H9 (cell line): ENCODE measurements at regions not wholly inside any gene's neighbourhood (a gene's known extent, or its start where the extent isn't known, plus 50 kb on each side); places are given as distances from the start of the nearest gene placed in this dataset.

Experiments used
- DNase-seq: peaks from one replicate; pipeline ENCODE4 v3.0.0-alpha.2; 2017
- H2AFZ ChIP-seq: one replicate; pipeline ENCODE4 v1.6.1; 2013; ENCODE audit warnings: mild to moderate bottlenecking, low read length, control low read depth, moderate library complexity
- H2AK5ac ChIP-seq: 2 replicates; pipeline ENCODE4 v1.6.1; 2013; ENCODE audit warnings: low read length, control low read depth, mixed read lengths; ENCODE audit not compliant: insufficient read length
- H2BK120ac ChIP-seq: one replicate; pipeline ENCODE4 v1.6.1; 2013; ENCODE audit warnings: low read depth, mild to moderate bottlenecking, low read length, control low read depth, inconsistent platforms; ENCODE audit not compliant: poor library complexity, severe bottlenecking
- H2BK12ac ChIP-seq: 2 replicates; pipeline ENCODE4 v1.6.1; 2013; ENCODE audit warnings: low read length, control low read depth, mixed read lengths, low read depth; ENCODE audit not compliant: insufficient read length
- H2BK15ac ChIP-seq: 2 replicates; pipeline ENCODE4 v1.6.1; 2013; ENCODE audit warnings: low read depth, low read length, control low read depth
- H2BK20ac ChIP-seq: one replicate; pipeline ENCODE4 v1.6.1; 2013; ENCODE audit warnings: low read depth, mild to moderate bottlenecking, low read length, control low read depth, inconsistent platforms; ENCODE audit not compliant: poor library complexity, severe bottlenecking
- H2BK5ac ChIP-seq: 2 replicates; pipeline ENCODE4 v1.6.1; 2013; ENCODE audit warnings: low read length, control low read depth, mixed read lengths; ENCODE audit not compliant: insufficient read length
- H3K14ac ChIP-seq: 2 replicates; pipeline ENCODE4 v1.6.1; 2013; ENCODE audit warnings: low read length, control low read depth; ENCODE audit not compliant: insufficient read depth
- H3K18ac ChIP-seq: 2 replicates; pipeline ENCODE4 v1.6.1; 2013; ENCODE audit warnings: low read depth, mild to moderate bottlenecking, mixed read lengths, low read length, control low read depth; ENCODE audit not compliant: insufficient read length
- H3K23ac ChIP-seq: 2 replicates; pipeline ENCODE4 v1.6.1; 2013; ENCODE audit warnings: low read length, control low read depth, mixed read lengths, low read depth; ENCODE audit not compliant: insufficient read length
- H3K23me2 ChIP-seq: 2 replicates; pipeline ENCODE4 v1.6.1; 2013; ENCODE audit warnings: low read depth, mild to moderate bottlenecking, mixed read lengths, low read length, control low read depth; ENCODE audit not compliant: insufficient read length, poor library complexity, severe bottlenecking
- H3K27ac ChIP-seq: 2 replicates; pipeline ENCODE4 v1.5.1; 2013; ENCODE audit warnings: low read length, control low read depth, mixed read lengths, low read depth; ENCODE audit not compliant: insufficient read length
- H3K27me3 ChIP-seq: 2 replicates; pipeline ENCODE4 v1.6.1; 2013; ENCODE audit warnings: low read length, control low read depth, inconsistent platforms; ENCODE audit not compliant: insufficient read depth
- H3K4ac ChIP-seq: 2 replicates; pipeline ENCODE4 v1.6.1; 2013; ENCODE audit warnings: low read depth, mild to moderate bottlenecking, control low read depth, inconsistent platforms, low read length, moderate library complexity
- H3K4me1 ChIP-seq: 2 replicates; pipeline ENCODE4 v1.6.1; 2013; ENCODE audit warnings: low read length, control low read depth, inconsistent platforms; ENCODE audit not compliant: insufficient read depth
- H3K4me2 ChIP-seq: 2 replicates; pipeline ENCODE4 v1.6.1; 2013; ENCODE audit warnings: low read length, control low read depth, mixed read lengths; ENCODE audit not compliant: insufficient read length, insufficient read depth
- H3K56ac ChIP-seq: 2 replicates; pipeline ENCODE4 v1.6.1; 2013; ENCODE audit warnings: low read depth, mild to moderate bottlenecking, mixed read lengths, low read length, control low read depth; ENCODE audit not compliant: insufficient read length
- H3K79me1 ChIP-seq: 2 replicates; pipeline ENCODE4 v1.6.1; 2013; ENCODE audit warnings: low read depth, mild to moderate bottlenecking, moderate library complexity, low read length, control low read depth, inconsistent platforms; ENCODE audit not compliant: insufficient read depth, poor library complexity, severe bottlenecking
- H3K79me2 ChIP-seq: 2 replicates; pipeline ENCODE4 v1.6.1; 2013; ENCODE audit warnings: low read length, control low read depth, inconsistent platforms; ENCODE audit not compliant: insufficient read depth
- H3K9ac ChIP-seq: 2 replicates; pipeline ENCODE4 v1.6.1; 2013; ENCODE audit warnings: low read length, control low read depth, mixed read lengths; ENCODE audit not compliant: insufficient read length; ENCODE audit errors: extremely low read depth
- H3K9me3 ChIP-seq: one replicate; pipeline ENCODE4 v1.6.1; 2013; ENCODE audit warnings: low read depth, low read length, inconsistent platforms; ENCODE audit not compliant: control insufficient read depth
- H3T11ph ChIP-seq: one replicate; pipeline ENCODE4 v1.6.1; 2013; ENCODE audit warnings: mild to moderate bottlenecking, low read length, control low read depth, inconsistent platforms
- H4K20me1 ChIP-seq: one replicate; pipeline ENCODE4 v1.6.1; 2013; ENCODE audit not compliant: control insufficient read depth, insufficient read length, insufficient read depth
- H4K5ac ChIP-seq: 2 replicates; pipeline ENCODE4 v1.6.1; 2013; ENCODE audit warnings: low read depth, mild to moderate bottlenecking, mixed read lengths, low read length, control low read depth; ENCODE audit not compliant: insufficient read length
- H4K8ac ChIP-seq: replicated peaks from 2 replicates; pipeline ENCODE4 v1.6.1; 2013; ENCODE audit warnings: low read length, control low read depth, mixed read lengths, low read depth; ENCODE audit not compliant: insufficient read length
- H4K91ac ChIP-seq: 2 replicates; pipeline ENCODE4 v1.6.1; 2013; ENCODE audit warnings: low read depth, mild to moderate bottlenecking, moderate library complexity, mixed read lengths, low read length, control low read depth; ENCODE audit not compliant: insufficient read length
- H3K27ac Mint-ChIP-seq, 3 experiments: 2 replicates in 2 of 3; 3 replicates in 1 of 3; pipeline ENCODE4 v1.8.0; 2020 to 2021; ENCODE audit warnings: mixed read lengths in 3 of 3, mild to moderate bottlenecking in 1 of 3, moderate library complexity in 1 of 3
- H3K27me3 Mint-ChIP-seq: 2 replicates; pipeline ENCODE4 v1.8.0; 2021; ENCODE audit warnings: low read depth, mild to moderate bottlenecking, moderate library complexity, mixed read lengths
- H3K36me3 Mint-ChIP-seq, 3 experiments: 2 replicates in 2 of 3; 3 replicates in 1 of 3; pipeline ENCODE4 v1.8.0; 2020 to 2021; ENCODE audit warnings: low read depth in 3 of 3, mixed read lengths in 3 of 3; ENCODE audit not compliant: insufficient read depth in 1 of 3
- H3K4me1 Mint-ChIP-seq, 2 experiments: 2 replicates each; pipeline ENCODE4 v1.8.0; 2020; ENCODE audit warnings: mixed read lengths in 2 of 2
- H3K4me3 Mint-ChIP-seq, 2 experiments: 2 replicates in 1 of 2; 3 replicates in 1 of 2; pipeline ENCODE4 v1.8.0; 2020 to 2021; ENCODE audit warnings: mild to moderate bottlenecking in 2 of 2, mixed read lengths in 2 of 2, moderate library complexity in 1 of 2
- H3K9me3 Mint-ChIP-seq, 2 experiments: 2 replicates in 1 of 2; 3 replicates in 1 of 2; pipeline ENCODE4 v1.8.0; 2020; ENCODE audit warnings: mild to moderate bottlenecking in 2 of 2, mixed read lengths in 2 of 2, moderate library complexity in 1 of 2
- WGBS: extraction: QIAGEN DNeasy Blood & Tissue Kit; methylation state at CpG from one replicate; pipeline ENCODE4 v1.1.7; 2013; ENCODE audit warnings: missing lambda C conversion rate, low lambda C conversion rate, mixed read lengths; ENCODE audit not compliant: insufficient read length; ENCODE audit errors: extremely low coverage; 5-methylcytosine and 5-hydroxymethylcytosine counted together
- TF ChIP-seq, protein P1 (sequence below): fragments of 200-600 bp; sonication (generic); conservative IDR thresholded peaks from 3 replicates; pipeline ENCODE4 v1.8.0; 2021; ENCODE audit warnings: antibody characterized with exemption, mild to moderate bottlenecking

DNA sequence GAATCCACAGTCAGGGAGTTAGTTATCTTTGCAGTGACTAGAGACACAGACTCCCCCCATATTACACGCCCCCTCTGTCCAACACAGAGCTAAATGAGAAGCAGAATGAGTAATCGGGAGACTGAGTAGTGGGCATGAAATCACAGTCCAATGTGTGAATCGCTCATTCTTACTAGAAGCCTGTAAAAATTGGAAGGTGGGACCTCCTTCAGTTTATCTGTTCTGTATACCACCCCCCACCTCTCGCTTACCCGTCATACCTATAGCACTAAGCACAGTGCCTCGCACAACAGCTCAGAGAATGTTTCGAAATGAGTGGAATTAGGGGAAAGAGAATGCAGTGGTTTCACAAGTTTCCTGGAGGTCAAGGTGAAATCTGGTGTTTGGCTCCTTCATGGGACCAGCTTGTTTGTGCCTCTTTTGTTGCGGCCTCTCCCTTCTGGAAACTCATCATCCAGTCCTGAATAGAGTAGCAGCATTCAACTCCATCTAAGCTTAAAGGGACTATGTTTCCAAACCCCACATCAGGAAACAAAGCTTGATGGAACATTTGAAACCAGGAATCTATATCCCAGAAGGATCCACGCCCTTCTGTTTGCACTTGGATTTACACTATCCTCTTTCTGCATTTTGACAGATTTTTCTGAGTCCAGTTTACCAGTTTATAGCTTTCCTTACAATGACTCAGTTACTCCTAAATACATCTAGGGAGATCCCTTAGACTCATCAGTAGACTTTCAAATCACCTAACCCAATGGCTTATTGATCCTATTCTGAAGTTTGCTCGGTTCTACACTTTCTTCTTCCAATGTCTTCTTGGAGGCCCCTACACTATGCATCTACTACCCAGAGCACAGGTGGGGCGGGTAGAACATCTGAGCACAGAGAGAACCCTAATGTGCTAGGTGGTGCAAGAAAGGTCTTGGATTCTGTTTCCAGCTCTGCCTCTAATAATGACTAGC, 59.2 kb upstream of the PIM1 start:
- Histone ChIP-seq H3K23ac (no peak overlapping the region), H2BK120ac (no peak overlapping the region), H2BK20ac (no peak overlapping the region), H3K18ac (no peak overlapping the region), H3K14ac (no peak overlapping the region), H3K9me3 (no peaks in the 10 kb centered on the region), H4K20me1 (no peaks in the 10 kb centered on the region), H4K5ac (no peak overlapping the region), H3K27ac (no peak overlapping the region), H2AFZ (no peak overlapping the region), H4K91ac (no peak overlapping the region), H3K4ac (no peak overlapping the region), H2BK15ac (no peak overlapping the region), H3K79me2 (no peaks in the 10 kb centered on the region), H3K9ac (no peak overlapping the region), H3K56ac (no peak overlapping the region), H3K4me2 (no peak overlapping the region), H3K23me2 (no peaks in the 10 kb centered on the region), H2BK5ac (no peak overlapping the region), H4K8ac (no peak overlapping the region), H3K27me3 (no peaks in the 10 kb centered on the region), H3K79me1 (no peaks in the 10 kb centered on the region), H3T11ph (no peak overlapping the region), H3K4me1 (0 out of 2 replicates have a peak, but pooled peaks cover 2% of the 10 kb centered on the region), H2AK5ac (no peak overlapping the region), H2BK12ac (no peak overlapping the region)
- Mint-ChIP-seq H3K36me3 (peaks cover 11 to 38% (median 22%) of the 10 kb centered on the region in 3 experiments; a peak in 6 of 7 replicates), H3K4me3 (no peak overlapping the region), H3K4me1 (peaks cover 11 to 14% of the 10 kb centered on the region in 2 experiments), H3K27me3 (no peaks in the 10 kb centered on the region), H3K9me3 (no peaks in the 10 kb centered on the region), H3K27ac (peak overlapping the region in 2 of 3 experiments; percentile 16 to 45; a peak in 2 of 7 replicates)
- TF ChIP-seq, protein P1, sequence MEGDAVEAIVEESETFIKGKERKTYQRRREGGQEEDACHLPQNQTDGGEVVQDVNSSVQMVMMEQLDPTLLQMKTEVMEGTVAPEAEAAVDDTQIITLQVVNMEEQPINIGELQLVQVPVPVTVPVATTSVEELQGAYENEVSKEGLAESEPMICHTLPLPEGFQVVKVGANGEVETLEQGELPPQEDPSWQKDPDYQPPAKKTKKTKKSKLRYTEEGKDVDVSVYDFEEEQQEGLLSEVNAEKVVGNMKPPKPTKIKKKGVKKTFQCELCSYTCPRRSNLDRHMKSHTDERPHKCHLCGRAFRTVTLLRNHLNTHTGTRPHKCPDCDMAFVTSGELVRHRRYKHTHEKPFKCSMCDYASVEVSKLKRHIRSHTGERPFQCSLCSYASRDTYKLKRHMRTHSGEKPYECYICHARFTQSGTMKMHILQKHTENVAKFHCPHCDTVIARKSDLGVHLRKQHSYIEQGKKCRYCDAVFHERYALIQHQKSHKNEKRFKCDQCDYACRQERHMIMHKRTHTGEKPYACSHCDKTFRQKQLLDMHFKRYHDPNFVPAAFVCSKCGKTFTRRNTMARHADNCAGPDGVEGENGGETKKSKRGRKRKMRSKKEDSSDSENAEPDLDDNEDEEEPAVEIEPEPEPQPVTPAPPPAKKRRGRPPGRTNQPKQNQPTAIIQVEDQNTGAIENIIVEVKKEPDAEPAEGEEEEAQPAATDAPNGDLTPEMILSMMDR = no peak
- WGBS = no CpG with 5 or more reads among the region's 11 CpGs
- no peak for DNase-seq
